ENCODE measurements at regions not wholly inside any gene's neighbourhood (a gene's known extent, or its start where the extent isn't known, plus 50 kb on each side); places are given as distances from the start of the nearest gene placed in this dataset.

- DNase-seq = no peak
Measured at GRCh38 chr15:29480949-29481348, 211.3 kb upstream of the NSMCE3 start.

GRCh38 chr15:29480278-29480677 lies 210.7 kb upstream of the NSMCE3 start:
- no peak for DNase-seq

DNA sequence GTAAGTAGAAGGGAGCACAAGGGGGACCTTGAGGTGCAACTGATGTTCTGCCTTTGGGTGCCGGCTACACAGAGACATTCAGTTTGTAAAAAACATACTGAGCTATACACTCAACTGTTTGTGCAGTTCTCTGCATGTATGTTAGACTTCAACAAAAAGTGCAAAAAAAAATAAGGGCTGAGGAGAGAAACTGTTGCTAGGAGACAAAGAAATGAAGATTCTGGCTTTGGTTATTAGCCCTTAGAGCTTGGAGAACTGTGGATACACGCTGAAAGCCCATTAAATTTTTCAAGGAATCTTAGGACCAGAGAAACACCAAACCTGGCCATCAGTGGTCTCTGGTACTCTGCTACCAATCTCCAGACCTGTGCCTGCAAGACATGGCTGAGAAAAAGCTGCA lies 207.6 kb upstream of the NSMCE3 start:
- DNase-seq = no peak

GRCh38 chr15:29476503-29477080 lies 207.0 kb upstream of the NSMCE3 start:
- DNase-seq = no peak

DNA sequence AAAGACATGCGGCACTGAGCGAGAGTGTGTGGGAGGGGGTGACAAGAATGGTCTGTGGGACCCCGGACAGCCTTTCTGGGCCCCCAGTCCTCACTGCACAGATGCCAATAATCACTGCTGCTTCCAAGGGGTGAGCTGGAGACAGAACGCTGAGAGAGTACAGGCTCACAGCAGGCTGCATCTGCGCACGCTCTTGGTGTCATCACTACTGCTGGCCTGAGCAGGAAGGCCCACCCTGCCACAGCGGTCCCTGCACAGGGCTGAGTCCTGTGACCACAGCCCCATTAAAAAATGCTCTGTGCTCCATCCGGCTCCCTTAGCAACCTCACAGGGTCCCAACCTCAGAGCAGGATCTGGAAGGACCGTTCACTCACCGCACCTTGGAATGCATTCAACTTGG lies 205.5 kb upstream of the NSMCE3 start:
- no peak for DNase-seq

DNA sequence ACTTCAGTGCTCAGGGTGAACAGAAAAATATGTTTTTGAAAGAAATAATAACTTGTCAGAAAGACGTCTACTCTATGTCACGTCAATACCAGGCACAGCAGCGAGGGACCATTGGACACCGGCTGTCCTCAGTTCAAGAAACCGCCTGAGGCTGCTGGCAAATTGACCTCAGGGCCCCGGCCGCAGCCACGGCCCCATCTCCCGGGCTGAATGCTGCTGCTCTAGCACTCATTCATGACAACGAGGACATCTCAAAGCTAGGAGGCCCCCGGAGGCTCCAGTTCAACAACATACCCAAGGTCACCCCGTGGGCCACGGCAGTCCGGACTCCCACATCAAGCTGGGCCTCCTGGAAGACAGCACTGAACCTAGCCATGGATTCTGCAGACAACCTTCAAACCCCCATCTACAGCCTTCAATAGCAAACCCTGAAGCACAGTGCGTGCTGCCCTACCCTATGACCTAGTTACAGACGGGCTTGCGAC lies 204.0 kb upstream of the NSMCE3 start:
- DNase-seq = no peak

DNA sequence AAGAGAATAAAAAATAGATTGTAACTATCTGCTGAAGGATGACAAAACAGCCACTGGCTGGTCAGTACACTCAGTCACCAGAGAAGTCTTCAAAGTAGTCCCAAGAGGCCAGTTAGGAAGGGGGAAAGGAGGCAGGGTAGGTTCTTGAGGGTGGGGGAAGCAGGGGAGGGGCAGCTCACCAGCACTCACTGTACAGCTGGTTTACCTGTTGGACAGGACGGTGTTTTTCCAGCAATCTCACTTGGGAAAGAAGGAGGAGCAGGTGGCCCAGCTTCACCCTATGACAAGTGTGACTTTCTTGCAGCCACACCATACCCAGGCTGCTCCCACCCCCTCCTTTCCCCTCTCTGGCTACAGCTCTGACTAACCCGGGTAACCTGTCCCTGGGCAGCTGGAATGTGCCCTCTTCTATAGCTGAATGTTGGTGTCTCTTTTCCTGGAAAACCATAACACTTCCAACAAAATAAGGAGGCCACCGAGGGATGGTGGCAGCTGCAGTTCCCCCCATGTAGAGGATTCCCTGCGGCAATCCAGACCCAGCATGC lies 203.4 kb upstream of the NSMCE3 start:
- DNase-seq = no peak

DNA sequence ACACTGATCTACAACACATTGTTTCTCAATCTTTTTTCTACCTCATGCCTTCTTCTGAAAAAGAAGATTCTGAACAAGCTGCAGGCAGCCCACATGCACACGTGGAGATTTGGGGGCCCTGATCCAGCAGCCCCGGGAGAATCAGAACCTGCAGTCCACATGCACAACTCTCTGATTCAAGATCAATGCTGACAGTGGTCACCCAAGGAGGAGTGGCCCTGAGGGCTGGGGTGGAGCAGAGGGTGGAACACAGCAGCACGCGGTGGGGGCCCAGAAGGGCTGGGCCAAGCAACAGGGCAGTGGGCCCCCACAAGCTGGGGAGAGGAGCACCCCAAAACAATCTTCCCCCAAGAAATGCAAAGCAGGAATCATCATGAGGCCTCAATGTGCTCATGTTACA lies 202.1 kb upstream of the NSMCE3 start:
- no peak for DNase-seq

DNA sequence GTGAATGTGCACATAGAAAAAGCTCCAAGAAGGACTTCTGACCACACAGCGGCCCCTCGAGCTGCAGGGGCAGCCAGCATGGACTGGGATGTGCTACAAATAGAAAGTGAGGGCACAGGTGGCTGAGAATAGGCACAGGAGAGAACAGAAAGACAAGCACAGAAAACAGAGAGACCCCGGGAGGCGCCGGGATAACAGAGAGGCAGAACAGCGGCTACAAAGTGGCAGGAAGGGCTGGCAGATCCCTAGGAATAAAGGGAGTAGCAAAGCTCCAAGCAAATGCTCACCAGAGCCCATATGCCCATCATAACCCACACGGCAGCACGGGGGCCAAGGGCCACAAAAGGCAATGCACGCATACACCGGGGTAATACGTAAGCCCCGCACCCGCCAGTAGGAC lies 201.7 kb upstream of the NSMCE3 start:
- no peak for DNase-seq

- no peak for DNase-seq
Measured at GRCh38 chr15:29470794-29471193, 201.2 kb upstream of the NSMCE3 start.

DNA sequence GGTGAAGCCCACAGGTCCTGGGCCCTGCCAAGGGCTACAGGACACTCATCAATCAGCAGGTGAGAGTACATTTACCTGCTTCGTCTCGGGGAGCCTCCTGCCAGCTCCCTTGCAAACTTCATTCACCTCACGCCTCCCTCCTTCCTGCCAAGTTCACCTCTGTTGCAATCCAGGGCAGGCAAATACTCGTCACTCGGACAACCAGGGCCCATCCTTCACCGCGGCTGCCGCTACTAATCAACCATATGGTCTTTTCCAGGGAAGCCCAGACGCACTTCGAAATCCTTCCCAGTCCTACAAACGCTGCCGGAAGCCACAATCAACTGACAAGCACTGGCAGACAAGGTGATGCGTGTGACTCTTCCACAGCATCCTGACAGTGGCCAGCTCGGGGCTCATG lies 200.7 kb upstream of the NSMCE3 start:
- no peak for DNase-seq

GRCh38 chr15:29468899-29469298 lies 199.3 kb upstream of the NSMCE3 start:
- no peak for DNase-seq

GRCh38 chr15:29467091-29467490 lies 197.5 kb upstream of the NSMCE3 start:
- no peak for DNase-seq

GRCh38 chr15:29466292-29466691 lies 196.7 kb upstream of the NSMCE3 start:
- DNase-seq = no peak

DNA sequence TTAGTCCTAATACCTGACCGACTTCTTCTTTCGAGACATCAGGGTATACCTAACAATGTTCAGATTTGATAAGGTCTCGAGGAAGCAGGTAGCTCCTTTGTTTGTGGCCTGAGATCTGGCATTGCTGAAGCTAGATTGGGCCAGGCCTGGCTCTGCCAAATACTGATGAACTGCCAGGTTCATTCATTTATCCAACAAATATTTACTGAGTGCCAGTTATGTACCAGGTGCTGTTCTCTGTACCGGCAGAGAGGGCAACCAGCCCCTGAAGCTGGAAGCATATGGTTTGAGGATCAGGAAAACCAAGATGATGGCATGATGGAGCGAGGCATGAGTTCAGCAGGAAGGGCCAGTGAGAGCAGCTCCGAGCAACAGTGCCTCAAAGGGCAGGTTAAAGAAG lies 196.2 kb upstream of the NSMCE3 start:
- no peak for DNase-seq

GRCh38 chr15:29465196-29465595 lies 195.6 kb upstream of the NSMCE3 start:
- DNase-seq = no peak

GRCh38 chr15:29461877-29462276 lies 192.3 kb upstream of the NSMCE3 start:
- no peak for DNase-seq

GRCh38 chr15:29458361-29458760 lies 188.7 kb upstream of the NSMCE3 start:
- DNase-seq = no peak

- no peak for DNase-seq
Measured at GRCh38 chr15:29457729-29458128, 188.1 kb upstream of the NSMCE3 start.

DNA sequence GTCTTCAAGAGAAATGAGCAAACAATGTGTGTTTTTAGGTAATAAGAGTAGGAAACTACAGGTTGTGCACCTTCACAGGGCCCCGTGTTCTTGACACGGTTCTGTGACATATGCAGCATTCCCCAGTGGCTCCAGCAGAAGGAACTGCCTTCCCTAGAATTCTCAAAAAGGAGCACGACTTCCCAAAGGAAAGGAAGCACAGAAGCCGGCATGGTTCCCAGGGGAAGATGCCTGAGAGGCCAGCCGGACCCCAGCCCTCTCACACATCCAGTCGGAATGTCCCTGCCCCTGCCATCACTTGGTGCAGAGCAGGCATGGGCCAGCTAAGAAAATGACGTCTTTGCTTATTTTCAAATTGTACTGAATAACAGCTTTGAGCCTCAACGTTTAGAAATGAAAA lies 187.3 kb upstream of the NSMCE3 start:
- DNase-seq = no peak

DNA sequence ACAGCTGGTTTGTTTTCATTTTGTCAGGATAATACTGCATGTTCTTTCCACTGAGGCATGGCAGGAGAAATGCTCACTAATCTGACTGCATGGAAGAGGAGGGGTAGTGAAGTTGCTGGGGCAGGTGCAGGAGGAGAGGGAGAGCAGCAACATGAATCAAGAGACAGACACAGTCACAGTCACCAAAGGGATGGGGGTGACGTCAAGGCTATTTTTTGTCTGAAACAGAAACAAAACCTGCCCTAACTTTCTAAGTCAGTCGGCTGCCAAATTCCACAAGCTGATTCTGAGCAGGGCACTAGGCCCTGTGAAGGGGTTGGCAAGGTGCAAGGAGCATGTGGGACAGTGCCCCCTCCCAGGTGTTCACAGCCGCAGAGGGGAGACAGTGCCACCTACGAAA lies 186.6 kb upstream of the NSMCE3 start:
- no peak for DNase-seq

GRCh38 chr15:29455530-29455929 lies 185.9 kb upstream of the NSMCE3 start:
- no peak for DNase-seq

GRCh38 chr15:29455055-29455454 lies 185.4 kb upstream of the NSMCE3 start:
- DNase-seq = no peak

DNA sequence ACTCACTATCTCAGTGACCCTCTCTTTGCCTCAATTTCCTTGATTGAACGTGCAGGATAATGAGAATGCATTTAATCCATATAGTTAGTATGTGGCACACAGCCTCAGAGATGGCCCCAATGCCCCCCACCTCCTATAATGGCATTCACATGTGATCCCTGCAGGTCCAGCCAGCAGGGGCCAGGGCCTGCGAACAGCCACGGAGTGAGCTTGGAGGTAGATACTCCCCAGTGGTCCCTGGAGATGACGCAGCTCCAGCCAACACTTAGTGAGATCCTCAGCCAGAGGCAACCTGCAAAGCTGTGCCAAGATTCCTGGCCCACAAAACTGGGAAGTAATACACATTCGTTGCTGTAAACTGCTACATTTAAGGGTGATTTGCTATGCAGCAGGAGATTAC lies 184.9 kb upstream of the NSMCE3 start:
- no peak for DNase-seq
